Stimulated activated CD4-positive, alpha-beta T cell treated with anti-CD3 and anti-CD28 coated beads, Interleukin-1b, Interleukin-23, amount 100 ng/mL, for 48 hours (primary cell): ENCODE measurements at regions not wholly inside any gene's neighbourhood (a gene's known extent, or its start where the extent isn't known, plus 50 kb on each side); places are given as distances from the start of the nearest gene placed in this dataset.
A peak's percentile ranks its signal among the peaks of the same experiment; 100 is the strongest.

Experiments
- DNase-seq: peaks from one replicate; pipeline ENCODE4 v3.0.0-alpha.2; 2020

DNA sequence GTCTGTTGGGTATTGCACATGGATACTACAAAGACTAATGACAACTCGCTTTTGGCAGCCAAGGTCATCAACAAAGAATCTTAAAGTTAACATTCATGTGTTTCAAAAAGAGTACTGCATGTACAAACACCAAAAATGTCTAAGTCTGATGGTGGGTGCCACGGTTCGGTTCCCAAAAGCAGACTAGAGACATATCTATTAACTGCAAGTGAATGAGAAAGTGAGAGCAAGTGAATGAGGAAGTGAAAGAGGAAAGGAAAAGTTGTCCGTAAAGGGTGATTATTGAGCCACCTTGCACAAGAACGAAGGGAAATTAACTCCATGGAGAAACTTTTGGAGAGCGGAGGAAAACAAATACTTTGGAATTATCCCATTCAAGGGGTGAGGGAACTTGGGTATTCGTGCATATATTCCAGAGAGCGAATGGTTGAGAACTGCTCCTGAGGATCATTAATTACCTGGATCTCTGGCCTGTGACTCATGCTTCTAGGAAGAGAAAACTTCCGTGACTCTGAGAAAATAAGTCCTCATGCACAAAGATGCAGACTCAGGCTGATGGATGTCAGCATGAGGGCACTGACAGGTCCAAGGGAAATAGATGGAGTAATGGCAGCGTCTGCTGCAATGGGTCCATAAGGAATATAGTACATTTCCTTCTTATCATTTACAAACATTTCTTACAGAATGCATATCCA lies 336.5 kb upstream of the TGFBR2 start:
- DNase-seq, result no peak

DNA sequence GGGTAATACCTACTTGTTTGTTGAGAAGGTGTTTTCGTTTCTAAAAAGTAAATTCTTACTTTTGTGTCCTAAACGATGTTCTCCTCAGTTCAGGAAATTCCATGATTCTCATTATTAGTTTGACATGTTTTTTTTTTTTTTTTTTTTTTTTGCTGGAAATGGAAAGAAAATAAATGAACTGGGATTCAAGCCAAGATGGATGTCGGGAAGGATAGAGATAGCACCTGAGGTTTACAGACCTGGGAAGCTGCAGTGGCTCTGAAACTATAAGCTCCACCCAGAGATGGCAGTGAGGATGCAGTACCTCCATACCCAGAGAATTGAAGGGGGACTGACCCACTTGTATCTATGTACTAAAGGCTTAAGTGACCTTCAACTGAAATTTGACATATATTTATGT lies 334.6 kb upstream of the TGFBR2 start:
- DNase-seq, result no peak

DNA sequence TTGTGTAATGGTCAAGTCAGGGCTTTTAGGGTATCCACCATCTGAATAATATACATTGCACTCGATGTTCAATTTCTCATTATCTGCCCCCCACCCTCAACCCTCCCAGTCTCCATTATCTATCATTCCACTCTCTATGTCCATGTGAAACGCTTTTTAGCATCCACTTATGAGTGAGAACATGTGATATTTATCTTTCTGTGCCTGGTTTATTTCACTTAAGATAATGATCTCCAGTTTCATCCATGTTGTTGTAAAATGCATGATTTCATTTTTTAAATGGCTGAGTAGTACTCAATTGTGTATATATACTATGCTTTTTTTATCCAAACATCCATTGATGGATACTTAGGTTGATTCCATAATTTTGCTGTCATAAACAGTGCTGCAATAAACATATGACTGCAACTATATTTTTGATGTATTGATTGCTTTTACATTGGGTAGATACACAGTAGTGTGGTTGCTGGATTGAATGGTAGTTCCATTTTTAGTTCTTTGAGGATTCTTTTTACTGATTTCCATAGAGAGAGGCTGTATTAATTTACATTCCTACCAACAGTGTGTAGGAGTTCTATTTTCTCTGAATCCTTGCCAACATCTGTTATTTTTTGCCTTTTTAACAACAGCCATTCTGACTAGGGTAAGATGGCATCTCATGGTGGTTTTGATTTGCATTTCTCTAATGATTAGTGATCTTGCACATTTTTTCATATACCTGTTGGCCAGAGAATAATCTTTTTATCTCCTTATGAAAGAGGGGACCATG lies 332.9 kb upstream of the TGFBR2 start:
- no peak for DNase-seq

- DNase-seq, result no peak
Measured at GRCh38 chr3:30277494-30277893, 328.9 kb upstream of the TGFBR2 start.

DNA sequence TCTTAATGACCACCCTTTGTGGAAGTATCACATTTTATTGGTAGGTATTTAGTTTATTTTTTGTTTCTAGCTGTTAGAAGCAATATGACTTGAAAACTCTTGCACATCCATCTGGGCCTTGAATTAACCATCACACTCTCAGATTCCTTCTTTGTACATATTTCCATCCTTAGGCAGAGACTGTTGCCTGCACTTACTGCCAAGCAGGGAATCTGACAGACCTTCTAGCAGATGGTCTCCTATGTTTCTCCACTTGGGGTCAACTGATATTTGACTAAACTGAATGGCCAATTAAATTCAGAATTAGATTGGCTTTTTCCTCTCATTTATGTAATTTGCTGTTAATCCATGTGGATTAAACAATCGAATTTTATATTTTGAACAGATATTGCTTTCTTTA lies 324.9 kb upstream of the TGFBR2 start:
- no peak for DNase-seq

DNA sequence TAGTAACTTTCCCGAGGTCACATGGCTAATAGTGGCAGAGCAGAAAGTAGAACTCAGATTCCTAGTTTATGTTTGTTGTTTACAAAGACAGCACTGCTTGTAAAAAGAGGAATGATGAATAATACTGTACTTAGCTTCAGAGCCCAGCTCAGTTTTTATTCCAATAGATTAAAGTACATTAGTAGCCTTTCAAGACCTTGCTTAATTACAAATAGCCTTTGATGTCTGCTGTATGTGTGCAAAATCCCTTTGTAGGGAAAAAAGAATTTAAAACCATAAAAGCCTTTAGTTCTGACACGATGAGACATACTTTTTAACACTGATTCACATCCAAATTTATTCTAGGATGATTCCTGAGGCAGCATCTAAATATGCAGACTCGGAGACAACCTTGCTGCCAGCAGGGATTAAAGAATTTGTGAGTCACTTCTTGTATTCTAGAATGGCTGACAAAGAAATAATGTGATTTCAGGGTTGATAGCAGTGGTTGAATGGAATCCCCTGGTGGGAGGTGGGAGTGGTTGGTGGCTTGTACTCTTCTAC lies 324.2 kb upstream of the TGFBR2 start:
- DNase-seq, result no peak

GRCh38 chr3:30285188-30286006 lies 321.0 kb upstream of the TGFBR2 start:
- no peak for DNase-seq

GRCh38 chr3:30286007-30286669 lies 320.3 kb upstream of the TGFBR2 start:
- DNase-seq, result peak; percentile 14

DNA sequence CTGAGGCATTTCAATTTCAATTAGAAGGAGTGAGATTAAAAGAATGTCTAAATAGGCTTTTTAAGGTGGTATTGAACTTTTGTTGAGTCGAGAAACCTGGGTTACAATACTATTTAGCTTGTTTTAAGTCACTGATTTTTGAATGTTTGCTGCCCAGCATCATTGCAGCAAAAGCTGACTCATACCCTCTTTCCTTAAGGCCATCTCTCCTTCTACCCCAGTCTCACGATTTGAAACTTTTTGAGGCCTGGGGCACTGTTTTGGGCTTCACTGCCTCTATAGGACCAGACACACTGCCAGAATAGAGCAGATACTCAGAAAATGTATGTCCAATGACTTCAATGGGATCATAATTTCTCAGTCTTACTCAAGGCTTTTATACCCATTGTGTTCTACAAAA lies 319.6 kb upstream of the TGFBR2 start:
- DNase-seq, result no peak

DNA sequence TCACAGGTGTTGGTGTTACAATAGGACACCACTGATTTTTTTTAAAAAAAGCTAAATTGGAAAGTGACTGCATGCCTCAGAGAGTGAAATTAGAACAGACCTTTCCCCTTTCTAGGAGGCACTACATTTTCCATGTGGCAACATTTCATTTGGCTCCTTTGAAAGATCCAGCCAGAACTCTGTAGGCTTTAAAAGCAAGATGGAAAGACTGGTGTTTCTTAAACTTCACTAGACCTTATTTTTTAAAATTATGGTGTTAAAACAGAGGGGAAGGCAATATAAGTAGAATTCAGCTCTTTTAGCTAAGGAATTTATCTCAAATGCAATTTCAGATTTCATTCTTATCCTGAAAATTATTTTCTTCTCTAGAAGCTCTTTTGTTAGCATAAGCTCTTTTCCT lies 317.6 kb upstream of the TGFBR2 start:
- no peak for DNase-seq

DNA sequence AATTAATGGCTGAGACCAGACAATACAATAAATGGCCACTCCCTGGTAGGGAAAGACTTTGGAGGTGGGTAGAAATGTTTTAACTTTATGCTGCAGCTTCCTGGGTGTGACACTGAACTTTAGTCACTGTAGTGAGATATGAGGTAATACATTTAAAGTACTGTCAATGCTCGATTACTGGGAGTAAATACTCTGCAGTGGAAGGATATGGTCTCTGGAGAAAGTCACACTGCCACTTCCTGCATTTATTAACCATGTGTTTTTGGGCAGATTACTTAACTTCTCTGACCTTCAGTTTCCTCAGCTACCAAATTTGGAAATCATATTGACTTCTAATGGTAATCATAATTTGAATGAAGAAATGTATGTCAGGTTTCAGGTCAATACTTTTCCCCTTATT lies 317.1 kb upstream of the TGFBR2 start:
- no peak for DNase-seq

GRCh38 chr3:30289766-30290165 lies 316.6 kb upstream of the TGFBR2 start:
- DNase-seq, result no peak

GRCh38 chr3:30290479-30290878 lies 315.9 kb upstream of the TGFBR2 start:
- no peak for DNase-seq

- no peak for DNase-seq
Measured at GRCh38 chr3:30292192-30292893, 314.1 kb upstream of the TGFBR2 start.

DNA sequence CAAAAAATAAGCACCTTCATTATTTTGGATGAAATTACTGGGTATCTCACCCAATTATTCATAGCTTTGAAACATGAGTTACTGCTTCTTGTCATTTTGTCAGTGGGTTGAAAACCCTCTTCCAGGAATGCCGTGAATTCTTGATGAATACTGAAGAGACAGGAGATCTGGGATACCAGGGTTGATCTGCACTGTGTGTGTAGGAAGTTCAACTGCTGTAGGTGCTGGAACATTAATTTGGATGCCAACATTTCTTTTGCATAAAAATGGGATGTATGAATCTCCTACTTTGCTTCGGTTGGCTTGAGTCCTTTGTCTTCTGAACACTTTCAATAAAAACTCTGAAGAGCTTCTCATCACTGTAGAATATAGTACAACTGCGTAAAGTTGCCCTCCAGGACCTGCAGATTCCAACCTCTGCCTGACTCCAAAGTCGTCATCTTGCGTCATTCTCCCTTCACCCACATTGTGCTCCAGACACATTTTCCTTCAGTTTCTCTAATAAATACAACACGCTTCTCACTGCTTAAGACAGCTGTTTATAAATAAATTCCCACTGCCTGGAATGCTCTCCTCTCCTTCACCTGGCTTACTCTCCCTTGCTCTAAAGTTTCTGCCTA lies 312.7 kb upstream of the TGFBR2 start:
- DNase-seq, result no peak

DNA sequence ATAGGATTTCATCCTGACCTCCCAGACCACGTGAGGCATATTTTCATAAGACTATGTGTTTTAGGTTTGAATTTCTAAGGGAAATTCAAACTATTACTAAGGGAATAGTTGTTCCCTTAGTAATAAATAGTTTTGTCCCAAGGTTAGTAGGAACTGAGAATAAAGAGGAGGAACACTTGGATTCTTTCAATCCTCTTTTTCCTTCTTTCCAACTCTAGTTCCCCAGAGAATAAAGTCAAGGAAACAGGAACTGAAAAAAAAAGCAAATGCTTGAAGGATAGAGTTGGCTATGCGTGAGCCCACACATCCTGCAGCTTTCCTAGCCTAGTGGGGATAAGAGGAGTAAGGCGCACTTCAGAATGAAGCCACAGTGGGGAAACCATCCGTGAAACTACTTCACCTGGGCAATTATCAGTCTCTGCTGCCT lies 312.1 kb upstream of the TGFBR2 start:
- no peak for DNase-seq

- no peak for DNase-seq
Measured at GRCh38 chr3:30297112-30297511, 309.3 kb upstream of the TGFBR2 start.

DNA sequence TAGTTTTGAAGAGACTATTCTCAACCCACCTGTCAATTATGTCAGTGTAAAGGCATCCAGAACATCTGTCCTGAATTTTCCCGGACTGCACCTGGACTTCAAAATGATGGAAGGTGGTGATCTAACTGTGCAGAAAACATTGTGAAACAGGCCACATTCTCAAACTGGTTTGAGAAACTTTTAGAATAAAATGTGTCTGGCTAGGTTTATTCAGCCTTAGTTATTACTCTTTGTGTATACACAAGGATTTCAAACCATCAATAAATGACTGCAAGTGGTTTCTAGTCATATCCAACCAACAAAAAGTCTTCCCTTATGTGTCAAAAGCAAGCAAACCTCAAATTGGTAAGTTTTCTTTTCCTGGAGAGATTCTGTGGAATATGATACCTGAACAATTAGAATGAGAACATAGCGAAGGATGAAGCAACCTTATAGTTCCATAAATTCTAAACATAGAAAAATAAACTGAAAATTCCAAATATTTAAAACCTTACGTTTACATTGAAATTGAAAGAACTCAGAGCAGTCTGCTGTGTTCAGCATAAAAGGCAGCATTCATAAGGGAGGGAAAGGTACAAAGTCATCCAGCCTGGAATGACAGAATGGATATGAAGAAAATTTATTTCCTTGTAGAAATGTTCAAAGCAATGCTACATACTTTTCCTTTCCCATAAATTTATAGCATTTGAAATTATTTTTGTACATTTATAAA lies 306.6 kb upstream of the TGFBR2 start:
- no peak for DNase-seq

GRCh38 chr3:30300809-30301208 lies 305.6 kb upstream of the TGFBR2 start:
- DNase-seq, result no peak

DNA sequence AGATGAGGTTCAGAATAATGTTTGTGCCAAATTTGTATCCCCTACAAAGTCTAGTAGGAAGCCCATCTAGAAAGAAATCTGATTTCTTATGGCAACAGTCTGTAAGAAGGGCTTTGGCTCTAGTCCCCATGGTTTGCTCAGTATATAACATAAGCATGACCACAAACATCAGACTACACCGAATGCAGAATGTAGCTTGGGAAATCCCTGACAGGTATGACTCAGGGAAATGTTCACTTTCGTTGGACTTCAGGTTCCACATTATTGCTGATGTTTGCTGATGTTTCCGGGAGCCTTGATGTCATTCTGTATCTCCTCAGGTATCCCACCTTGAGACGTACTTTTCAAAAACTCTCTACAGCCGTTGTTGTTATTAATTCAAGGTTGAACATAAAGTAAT lies 304.4 kb upstream of the TGFBR2 start:
- no peak for DNase-seq

- no peak for DNase-seq
Measured at GRCh38 chr3:30303770-30304169, 302.6 kb upstream of the TGFBR2 start.
